PFSK-1 (cell line): ENCODE measurements at regions not wholly inside any gene's neighbourhood (a gene's known extent, or its start where the extent isn't known, plus 50 kb on each side); places are given as distances from the start of the nearest gene placed in this dataset.

Source experiments
- FOXP2 ChIP-seq: optimal IDR thresholded peaks from 2 replicates; pipeline ENCODE3; 2011; ENCODE audit warnings: borderline replicate concordance, control low read depth, inconsistent platforms; ENCODE audit not compliant: insufficient read depth; ENCODE audit errors: extremely low read length, extremely low read depth
- POLR2AphosphoS5 ChIP-seq: IDR thresholded peaks from 2 replicates; pipeline ENCODE4 v1.6.1; 2012; ENCODE audit warnings: low read depth, mild to moderate bottlenecking, control low read depth, low read length, moderate library complexity
- SIN3A ChIP-seq: IDR thresholded peaks from 2 replicates; pipeline ENCODE4 v1.6.1; 2012; ENCODE audit warnings: mild to moderate bottlenecking, low read length, moderate library complexity, borderline replicate concordance; ENCODE audit not compliant: insufficient read depth
- TF ChIP-seq, protein P1 (sequence below), 2 experiments: IDR thresholded peaks; 2 replicates each; pipeline versions ENCODE4 v1.6.1 to v1.8.0; 2011 to 2012; ENCODE audit warnings: low read depth in 2 of 2, low read length in 2 of 2, control low read depth in 1 of 2, inconsistent platforms in 1 of 2, mild to moderate bottlenecking in 1 of 2, moderate library complexity in 1 of 2; ENCODE audit not compliant: insufficient read depth in 1 of 2

- TF ChIP-seq POLR2AphosphoS5 (no peak), FOXP2 (no peak), SIN3A (no peak)
- TF ChIP-seq, protein P1, sequence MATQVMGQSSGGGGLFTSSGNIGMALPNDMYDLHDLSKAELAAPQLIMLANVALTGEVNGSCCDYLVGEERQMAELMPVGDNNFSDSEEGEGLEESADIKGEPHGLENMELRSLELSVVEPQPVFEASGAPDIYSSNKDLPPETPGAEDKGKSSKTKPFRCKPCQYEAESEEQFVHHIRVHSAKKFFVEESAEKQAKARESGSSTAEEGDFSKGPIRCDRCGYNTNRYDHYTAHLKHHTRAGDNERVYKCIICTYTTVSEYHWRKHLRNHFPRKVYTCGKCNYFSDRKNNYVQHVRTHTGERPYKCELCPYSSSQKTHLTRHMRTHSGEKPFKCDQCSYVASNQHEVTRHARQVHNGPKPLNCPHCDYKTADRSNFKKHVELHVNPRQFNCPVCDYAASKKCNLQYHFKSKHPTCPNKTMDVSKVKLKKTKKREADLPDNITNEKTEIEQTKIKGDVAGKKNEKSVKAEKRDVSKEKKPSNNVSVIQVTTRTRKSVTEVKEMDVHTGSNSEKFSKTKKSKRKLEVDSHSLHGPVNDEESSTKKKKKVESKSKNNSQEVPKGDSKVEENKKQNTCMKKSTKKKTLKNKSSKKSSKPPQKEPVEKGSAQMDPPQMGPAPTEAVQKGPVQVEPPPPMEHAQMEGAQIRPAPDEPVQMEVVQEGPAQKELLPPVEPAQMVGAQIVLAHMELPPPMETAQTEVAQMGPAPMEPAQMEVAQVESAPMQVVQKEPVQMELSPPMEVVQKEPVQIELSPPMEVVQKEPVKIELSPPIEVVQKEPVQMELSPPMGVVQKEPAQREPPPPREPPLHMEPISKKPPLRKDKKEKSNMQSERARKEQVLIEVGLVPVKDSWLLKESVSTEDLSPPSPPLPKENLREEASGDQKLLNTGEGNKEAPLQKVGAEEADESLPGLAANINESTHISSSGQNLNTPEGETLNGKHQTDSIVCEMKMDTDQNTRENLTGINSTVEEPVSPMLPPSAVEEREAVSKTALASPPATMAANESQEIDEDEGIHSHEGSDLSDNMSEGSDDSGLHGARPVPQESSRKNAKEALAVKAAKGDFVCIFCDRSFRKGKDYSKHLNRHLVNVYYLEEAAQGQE (IDR thresholded peaks at IDR 0.05; ENCODE audit: insufficient read depth in 1 of 2, low read depth in 2 of 2, low read length in 2 of 2), result no peak
These were observed 72.9 kb downstream of the IFI44 start for GRCh38 chr1:78722521-78722920.
